ENCODE measurements at regions not wholly inside any gene's neighbourhood (a gene's known extent, or its start where the extent isn't known, plus 50 kb on each side); places are given as distances from the start of the nearest gene placed in this dataset.
A peak's percentile ranks its signal among the peaks of the same experiment; 100 is the strongest.
"Not testable (repeated sequence)": the region's sequence is repeated elsewhere in the genome, so short reads cannot be mapped to it uniquely, and the experiment has no call there.

DNA sequence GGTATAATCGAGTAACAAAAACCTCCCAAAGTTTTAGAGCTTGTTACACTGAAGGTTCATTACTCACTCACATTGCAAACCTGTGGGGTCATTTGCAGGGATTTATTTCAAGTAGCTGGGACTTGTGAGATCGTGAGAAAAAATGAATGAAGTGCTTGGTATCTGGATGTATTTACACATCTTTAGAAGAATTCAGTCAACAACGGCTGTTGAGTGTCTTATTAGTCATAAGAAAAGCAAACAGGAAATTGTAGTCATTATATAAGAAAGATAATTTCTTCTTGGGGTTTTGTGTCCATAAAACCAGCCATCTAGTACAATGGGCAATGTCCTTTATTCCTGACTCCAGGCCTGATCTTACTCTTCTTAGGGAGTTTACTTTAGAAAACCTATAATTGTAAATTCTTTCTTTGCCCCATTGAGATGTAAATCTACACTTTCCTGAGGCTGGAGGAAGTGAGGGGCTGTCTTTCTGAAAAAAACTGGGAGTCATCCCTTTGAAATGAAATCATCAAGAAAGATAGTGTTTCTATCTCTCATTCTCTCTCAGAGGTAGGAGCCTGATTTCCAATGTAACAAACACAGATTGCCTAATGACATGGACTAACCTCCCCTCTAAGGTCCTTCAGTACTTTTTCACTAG lies 202.5 kb upstream of the ASCC3 start:
- Histone ChIP-seq H3K27me3 (ENCODE audit: control insufficient read depth, insufficient read depth, low read length) (no peaks in the 10 kb centered on the region), H3K27ac (ENCODE audit: low read length) (peak overlapping the region; percentile 59), H3K4me3 (ENCODE audit: low read length) (peak overlapping the region; percentile 29), H3K9ac (ENCODE audit: low read length) (peak overlapping the region; percentile 12), H3K4me1 (ENCODE audit: control insufficient read depth, low read depth, low read length) (peaks cover 36% of the 10 kb centered on the region), H3K9me3 (ENCODE audit: control insufficient read depth, low read depth, low read length) (no peaks in the 10 kb centered on the region), H3K36me3 (ENCODE audit: control insufficient read depth, low read depth, low read length) (no peaks in the 10 kb centered on the region)

DNA sequence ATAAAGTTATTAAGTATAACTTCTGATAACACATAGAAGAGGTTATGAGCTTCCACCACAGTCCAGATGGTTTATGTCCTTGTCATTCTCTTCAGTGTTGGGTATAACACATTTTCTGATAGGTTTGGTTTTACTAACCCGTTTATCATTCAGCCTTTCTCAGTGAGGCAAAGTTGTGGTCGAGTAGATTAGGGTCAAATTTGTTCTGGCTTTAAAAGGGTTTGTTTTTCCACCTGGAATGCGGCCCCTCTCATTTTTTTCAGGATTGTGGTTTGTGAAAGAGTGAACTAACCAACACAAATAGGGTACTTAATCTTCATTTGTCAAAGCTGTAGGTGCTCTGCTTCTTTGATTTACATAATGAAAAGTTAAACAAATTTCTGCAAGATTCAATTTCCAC lies 204.2 kb upstream of the ASCC3 start:
- H3K27me3 ChIP-seq (ENCODE audit: control insufficient read depth, insufficient read depth, low read length), result no peaks in the 10 kb centered on the region
- H3K9ac ChIP-seq (ENCODE audit: low read length), result no peak overlapping the region
- no peak overlapping the region for H3K4me3 ChIP-seq (ENCODE audit: low read length)
- no peaks in the 10 kb centered on the region for H3K36me3 ChIP-seq (ENCODE audit: control insufficient read depth, low read depth, low read length)
- H3K9me3 ChIP-seq (ENCODE audit: control insufficient read depth, low read depth, low read length), result no peaks in the 10 kb centered on the region
- peaks cover 37% of the 10 kb centered on the region for H3K4me1 ChIP-seq (ENCODE audit: control insufficient read depth, low read depth, low read length)
- H3K27ac ChIP-seq (ENCODE audit: low read length), result no peak overlapping the region

DNA sequence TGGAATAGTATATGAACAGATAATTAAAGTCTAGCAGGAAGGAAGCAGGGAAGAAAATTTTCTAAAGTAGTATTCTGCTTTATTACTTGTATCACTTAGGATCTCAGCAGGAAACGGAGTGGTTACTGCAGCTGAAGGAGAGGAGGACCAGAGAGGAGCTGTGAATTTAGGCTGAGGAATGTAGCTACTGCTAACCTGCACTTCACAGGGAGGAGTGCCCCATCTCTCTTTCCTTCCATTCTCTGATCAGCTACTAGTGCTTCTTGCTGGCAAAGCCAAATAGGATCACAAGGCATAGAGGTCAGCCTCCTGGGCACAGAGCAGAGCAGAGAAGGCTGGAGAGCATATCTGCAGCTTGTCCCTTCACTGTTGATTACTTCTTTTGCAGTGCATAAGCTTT lies 205.3 kb upstream of the ASCC3 start:
- Histone ChIP-seq H3K4me1 (ENCODE audit: control insufficient read depth, low read depth, low read length) (peaks cover 41% of the 10 kb centered on the region), H3K9me3 (ENCODE audit: control insufficient read depth, low read depth, low read length) (no peaks in the 10 kb centered on the region)

DNA sequence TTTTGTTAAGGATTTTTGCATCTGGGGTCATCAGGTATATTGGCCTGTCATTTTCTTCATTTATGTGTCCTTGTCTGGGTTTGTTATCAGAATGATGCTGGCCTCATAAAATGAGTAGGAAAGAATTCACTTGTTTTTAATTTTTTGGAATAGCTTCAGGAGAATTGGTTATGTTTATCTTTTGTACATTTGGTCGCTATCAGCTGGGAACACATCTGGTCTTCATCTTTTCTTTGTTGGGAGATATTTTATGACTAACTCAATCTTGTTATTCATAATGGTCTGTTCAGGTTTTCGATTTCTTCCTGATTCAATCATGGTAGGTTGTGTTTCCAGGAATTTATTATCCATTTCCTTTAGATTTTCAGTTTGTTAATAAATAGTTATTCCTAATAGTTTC lies 207.5 kb upstream of the ASCC3 start:
- no peaks in the 10 kb centered on the region for H3K36me3 ChIP-seq (ENCODE audit: control insufficient read depth, low read depth, low read length)
- H3K4me3 ChIP-seq (ENCODE audit: low read length), result no peak overlapping the region
- no peak overlapping the region for H3K9ac ChIP-seq (ENCODE audit: low read length)
- H3K9me3 ChIP-seq (ENCODE audit: control insufficient read depth, low read depth, low read length), result no peaks in the 10 kb centered on the region
- H3K27me3 ChIP-seq (ENCODE audit: control insufficient read depth, insufficient read depth, low read length), result no peaks in the 10 kb centered on the region
- peaks cover 34% of the 10 kb centered on the region for H3K4me1 ChIP-seq (ENCODE audit: control insufficient read depth, low read depth, low read length)
- H3K27ac ChIP-seq (ENCODE audit: low read length), result no peak overlapping the region

More for the DNA sequence above, 205.3 kb upstream of the ASCC3 start:
- Histone ChIP-seq H3K27me3 (ENCODE audit: control insufficient read depth, insufficient read depth, low read length) (no peaks in the 10 kb centered on the region), H3K4me3 (ENCODE audit: low read length) (no peak overlapping the region), H3K36me3 (ENCODE audit: control insufficient read depth, low read depth, low read length) (no peaks in the 10 kb centered on the region), H3K27ac (ENCODE audit: low read length) (no peak overlapping the region), H3K9ac (ENCODE audit: low read length) (no peak overlapping the region)

DNA sequence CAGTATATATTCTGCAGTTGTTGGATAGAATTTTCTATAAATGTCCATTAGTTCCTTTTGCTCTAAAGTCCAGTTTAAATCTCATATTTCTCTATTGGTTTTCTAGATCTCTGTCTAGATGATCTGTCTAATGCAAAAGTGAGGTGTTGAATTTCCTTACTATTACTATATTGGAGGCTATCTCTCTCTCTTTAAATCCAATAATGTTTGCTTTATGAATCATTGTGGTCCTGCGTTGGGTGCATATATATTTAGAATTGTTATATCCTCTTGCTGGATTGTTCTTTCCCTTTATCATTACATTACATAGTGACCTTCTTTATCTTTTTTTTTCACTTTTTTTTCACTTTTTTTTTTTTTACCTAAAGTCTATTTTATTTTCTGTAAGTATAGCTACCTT lies 208.5 kb upstream of the ASCC3 start:
- H3K36me3 ChIP-seq (ENCODE audit: control insufficient read depth, low read depth, low read length), result no peaks in the 10 kb centered on the region
- peaks cover 23% of the 10 kb centered on the region for H3K4me1 ChIP-seq (ENCODE audit: control insufficient read depth, low read depth, low read length)
- no peaks in the 10 kb centered on the region for H3K27me3 ChIP-seq (ENCODE audit: control insufficient read depth, insufficient read depth, low read length)
- no peaks in the 10 kb centered on the region for H3K9me3 ChIP-seq (ENCODE audit: control insufficient read depth, low read depth, low read length)
- H3K27ac ChIP-seq (ENCODE audit: low read length), result no peak overlapping the region
- no peak overlapping the region for H3K9ac ChIP-seq (ENCODE audit: low read length)
- H3K4me3 ChIP-seq (ENCODE audit: low read length), result no peak overlapping the region

DNA sequence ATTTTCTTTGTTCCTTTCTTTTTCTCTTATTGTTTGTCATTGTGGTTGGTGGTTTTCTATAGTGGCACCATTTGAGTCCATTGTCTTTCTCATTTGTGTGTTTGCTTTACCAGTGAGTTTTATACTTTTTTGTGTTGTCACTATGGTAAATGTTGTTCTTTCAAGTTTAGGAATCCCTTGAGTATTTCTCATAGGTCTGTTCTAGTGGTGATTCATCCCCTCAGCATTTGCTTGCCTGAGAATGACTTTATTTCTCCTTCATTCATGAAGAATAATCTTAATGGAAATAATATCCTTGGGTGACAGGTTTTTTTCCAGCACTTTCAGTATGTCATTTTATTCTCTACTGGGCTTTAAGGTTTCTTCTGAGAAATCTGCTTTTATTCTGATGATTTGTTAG lies 209.2 kb upstream of the ASCC3 start:
- Histone ChIP-seq H3K27me3 (ENCODE audit: control insufficient read depth, insufficient read depth, low read length) (no peaks in the 10 kb centered on the region), H3K4me1 (ENCODE audit: control insufficient read depth, low read depth, low read length) (peaks cover 17% of the 10 kb centered on the region), H3K9me3 (ENCODE audit: control insufficient read depth, low read depth, low read length) (no peaks in the 10 kb centered on the region), H3K36me3 (ENCODE audit: control insufficient read depth, low read depth, low read length) (no peaks in the 10 kb centered on the region), H3K9ac (ENCODE audit: low read length) (no peak overlapping the region), H3K4me3 (ENCODE audit: low read length) (no peak overlapping the region), H3K27ac (ENCODE audit: low read length) (no peak overlapping the region)

DNA sequence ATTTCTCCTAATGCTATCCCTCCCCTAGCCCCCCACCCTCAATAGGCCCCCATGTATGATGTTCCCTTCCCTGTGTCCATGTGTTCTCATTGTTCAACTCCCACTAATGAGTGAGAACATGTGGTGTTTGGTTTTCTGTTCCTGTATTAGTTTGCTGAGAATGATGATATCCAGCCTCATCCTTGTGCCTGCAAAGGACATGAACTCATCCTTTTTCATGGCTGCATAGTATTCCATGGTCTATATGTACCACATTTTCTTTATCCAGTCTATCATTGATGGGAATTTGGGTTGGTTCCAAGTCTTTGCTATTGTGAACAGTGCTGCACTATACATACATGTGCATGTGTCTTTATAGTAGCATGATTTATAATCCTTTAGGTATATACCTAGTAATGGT lies 217.5 kb upstream of the ASCC3 start:
- not testable (repeated sequence) for H3K27me3 ChIP-seq (ENCODE audit: control insufficient read depth, insufficient read depth, low read length); H3K36me3 ChIP-seq (ENCODE audit: control insufficient read depth, low read depth, low read length); H3K4me1 ChIP-seq (ENCODE audit: control insufficient read depth, low read depth, low read length); H3K9me3 ChIP-seq (ENCODE audit: control insufficient read depth, low read depth, low read length); H3K4me3 ChIP-seq (ENCODE audit: low read length); H3K27ac ChIP-seq (ENCODE audit: low read length); H3K9ac ChIP-seq (ENCODE audit: low read length)

DNA sequence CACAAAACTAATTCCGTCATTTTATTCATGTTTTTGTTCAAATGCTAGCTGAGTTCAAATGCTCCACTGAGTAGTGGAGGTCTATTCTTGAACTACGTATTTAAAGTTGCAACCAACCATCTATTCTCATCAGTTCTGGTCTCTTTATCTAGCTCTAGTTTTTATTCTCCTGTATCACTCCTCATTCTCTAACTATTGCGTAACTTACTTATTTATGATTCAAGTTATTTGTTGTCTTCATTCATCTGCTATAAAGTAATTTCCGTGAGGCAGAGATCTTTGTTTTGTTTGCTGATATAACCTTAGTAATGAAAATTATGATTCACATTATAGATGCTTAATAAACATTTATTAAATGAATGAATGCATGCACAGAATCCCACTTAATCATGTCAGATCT lies 221.6 kb upstream of the ASCC3 start:
- no peak overlapping the region for H3K9ac ChIP-seq (ENCODE audit: low read length)
- H3K4me1 ChIP-seq (ENCODE audit: control insufficient read depth, low read depth, low read length), result no peaks in the 10 kb centered on the region
- no peak overlapping the region for H3K27ac ChIP-seq (ENCODE audit: low read length)
- H3K9me3 ChIP-seq (ENCODE audit: control insufficient read depth, low read depth, low read length), result no peaks in the 10 kb centered on the region
- H3K27me3 ChIP-seq (ENCODE audit: control insufficient read depth, insufficient read depth, low read length), result no peaks in the 10 kb centered on the region
- no peaks in the 10 kb centered on the region for H3K36me3 ChIP-seq (ENCODE audit: control insufficient read depth, low read depth, low read length)
- H3K4me3 ChIP-seq (ENCODE audit: low read length), result no peak overlapping the region

DNA sequence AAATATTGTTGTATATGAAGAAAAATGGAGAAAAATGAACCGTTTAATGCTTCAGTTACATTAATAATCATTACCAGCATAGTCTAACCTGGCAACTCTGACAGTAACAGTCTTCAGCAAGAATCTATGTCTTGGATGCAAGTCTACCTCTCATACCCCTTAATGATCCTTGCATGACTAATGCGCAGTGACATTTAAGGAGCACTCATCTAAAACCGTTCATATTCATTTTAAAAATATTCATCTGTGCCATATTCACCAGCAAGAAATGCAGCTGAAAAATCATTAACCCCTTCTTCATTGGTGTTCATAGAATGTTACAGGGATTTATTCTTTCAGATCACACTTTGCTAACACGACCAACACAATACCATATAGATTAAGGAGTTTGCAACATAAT lies 227.2 kb upstream of the ASCC3 start:
- H3K27me3 ChIP-seq (ENCODE audit: control insufficient read depth, insufficient read depth, low read length), result no peaks in the 10 kb centered on the region
- H3K36me3 ChIP-seq (ENCODE audit: control insufficient read depth, low read depth, low read length), result no peaks in the 10 kb centered on the region
- no peaks in the 10 kb centered on the region for H3K4me1 ChIP-seq (ENCODE audit: control insufficient read depth, low read depth, low read length)
- no peak overlapping the region for H3K4me3 ChIP-seq (ENCODE audit: low read length)
- no peak overlapping the region for H3K9ac ChIP-seq (ENCODE audit: low read length)
- no peak overlapping the region for H3K27ac ChIP-seq (ENCODE audit: low read length)
- no peaks in the 10 kb centered on the region for H3K9me3 ChIP-seq (ENCODE audit: control insufficient read depth, low read depth, low read length)

DNA sequence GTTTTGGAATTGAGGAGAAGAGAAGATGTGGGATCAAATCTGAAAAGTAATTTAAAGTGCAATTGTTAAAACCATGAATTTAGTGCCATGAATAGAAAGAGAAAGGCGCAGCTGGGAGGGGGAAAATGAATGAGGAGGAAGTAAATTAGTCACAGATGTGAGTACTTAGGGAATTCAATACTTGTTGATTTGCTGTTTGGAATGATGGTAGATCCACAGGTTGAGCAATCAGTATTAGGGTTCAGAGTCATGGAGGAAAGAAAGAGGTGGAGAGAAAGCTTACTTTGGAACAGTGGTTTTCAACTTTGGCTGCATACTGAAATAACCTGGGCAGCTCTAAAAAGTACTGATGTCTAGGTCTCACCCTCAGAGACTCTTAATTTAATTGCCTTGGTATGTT lies 229.7 kb upstream of the ASCC3 start:
- Histone ChIP-seq H3K9me3 (ENCODE audit: control insufficient read depth, low read depth, low read length) (no peaks in the 10 kb centered on the region), H3K27me3 (ENCODE audit: control insufficient read depth, insufficient read depth, low read length) (no peaks in the 10 kb centered on the region), H3K4me3 (ENCODE audit: low read length) (no peak overlapping the region), H3K27ac (ENCODE audit: low read length) (no peak overlapping the region), H3K36me3 (ENCODE audit: control insufficient read depth, low read depth, low read length) (no peaks in the 10 kb centered on the region), H3K4me1 (ENCODE audit: control insufficient read depth, low read depth, low read length) (peaks cover 8% of the 10 kb centered on the region), H3K9ac (ENCODE audit: low read length) (no peak overlapping the region)

DNA sequence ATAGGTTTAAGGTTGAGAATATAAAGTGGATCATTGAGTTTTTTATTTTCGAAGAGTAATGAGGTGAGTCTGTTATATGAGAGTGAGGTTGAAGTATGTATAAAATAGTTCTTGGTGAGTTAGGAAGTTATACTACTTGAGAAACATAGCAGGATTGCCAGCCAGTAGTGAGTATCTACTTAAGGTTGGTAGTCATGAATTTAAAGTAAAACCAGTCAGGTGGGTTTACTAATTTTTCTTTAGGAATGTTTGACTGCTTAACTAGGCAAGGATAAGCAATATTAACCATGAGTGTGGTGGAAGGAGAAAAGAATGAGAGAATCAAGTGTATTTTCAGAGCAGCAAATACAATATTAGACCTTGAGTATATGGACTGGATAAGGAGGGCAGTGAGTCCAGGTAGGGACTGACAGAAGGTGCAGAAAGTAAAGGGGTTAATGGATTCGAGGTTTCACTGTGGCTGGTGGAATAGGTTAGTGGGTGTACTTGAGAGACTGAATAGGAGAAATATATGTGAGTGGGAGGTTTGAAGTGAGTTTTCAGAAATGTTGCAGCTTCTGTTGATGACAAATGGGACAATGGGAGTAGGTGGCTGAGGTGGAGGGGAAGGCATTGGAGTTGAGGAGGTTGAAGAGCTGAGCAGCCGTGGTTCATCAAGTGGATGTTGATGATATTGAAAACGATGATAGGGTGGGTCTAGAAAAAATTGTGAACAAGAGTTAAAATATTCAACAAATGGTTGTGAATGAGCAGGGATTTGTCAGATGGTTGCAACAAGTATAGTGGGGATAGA lies 232.5 kb upstream of the ASCC3 start:
- peaks cover 13% of the 10 kb centered on the region for H3K4me1 ChIP-seq (ENCODE audit: control insufficient read depth, low read depth, low read length)
- no peaks in the 10 kb centered on the region for H3K27me3 ChIP-seq (ENCODE audit: control insufficient read depth, insufficient read depth, low read length)
- no peaks in the 10 kb centered on the region for H3K9me3 ChIP-seq (ENCODE audit: control insufficient read depth, low read depth, low read length)
- no peak overlapping the region for H3K9ac ChIP-seq (ENCODE audit: low read length)
- no peak overlapping the region for H3K27ac ChIP-seq (ENCODE audit: low read length)
- no peak overlapping the region for H3K4me3 ChIP-seq (ENCODE audit: low read length)
- H3K36me3 ChIP-seq (ENCODE audit: control insufficient read depth, low read depth, low read length), result no peaks in the 10 kb centered on the region

DNA sequence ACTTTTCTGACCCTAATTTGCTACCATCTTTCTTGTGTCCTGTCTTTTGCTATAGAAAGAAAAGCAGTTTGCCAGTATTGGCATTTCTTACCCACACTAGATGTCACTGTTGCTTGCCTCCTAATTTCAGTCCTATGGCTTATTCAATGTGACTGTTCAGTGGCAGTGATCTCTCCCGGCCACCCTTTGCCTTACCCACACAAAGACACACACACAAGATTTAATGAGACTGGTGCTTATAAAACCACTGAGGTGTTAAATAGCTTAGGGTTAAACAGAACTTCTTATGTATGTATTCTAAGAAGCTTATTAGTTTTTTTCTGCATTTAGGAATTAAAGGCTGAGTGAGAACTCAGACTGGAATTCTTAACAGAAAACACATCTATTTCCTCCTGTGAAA lies 233.6 kb upstream of the ASCC3 start:
- H3K4me3 ChIP-seq (ENCODE audit: low read length), result no peak overlapping the region
- peaks cover 13% of the 10 kb centered on the region for H3K4me1 ChIP-seq (ENCODE audit: control insufficient read depth, low read depth, low read length)

More for the DNA sequence above, 233.6 kb upstream of the ASCC3 start:
- H3K27me3 ChIP-seq (ENCODE audit: control insufficient read depth, insufficient read depth, low read length), result no peaks in the 10 kb centered on the region
- no peaks in the 10 kb centered on the region for H3K9me3 ChIP-seq (ENCODE audit: control insufficient read depth, low read depth, low read length)
- H3K27ac ChIP-seq (ENCODE audit: low read length), result no peak overlapping the region
- no peak overlapping the region for H3K9ac ChIP-seq (ENCODE audit: low read length)
- H3K36me3 ChIP-seq (ENCODE audit: control insufficient read depth, low read depth, low read length), result no peaks in the 10 kb centered on the region

Data from iPS-18a (cell line).